Neural progenitor cell (in vitro differentiated cells): ENCODE measurements at regions not wholly inside any gene's neighbourhood (a gene's known extent, or its start where the extent isn't known, plus 50 kb on each side); places are given as distances from the start of the nearest gene placed in this dataset.
"Not testable (repeated sequence)": the region's sequence is repeated elsewhere in the genome, so short reads cannot be mapped to it uniquely, and the experiment has no call there.

Experiments used
- DNase-seq: peaks from one replicate; pipeline ENCODE4 v3.0.0-alpha.2; 2016; ENCODE audit warnings: low spot score
- H2AFZ ChIP-seq: fragments of 200-600 bp; sonication (generic); replicated peaks from 2 replicates; pipeline ENCODE4 v1.6.1; 2016; ENCODE audit warnings: antibody characterized with exemption
- H3F3A ChIP-seq: fragments of 200-600 bp; sonication (generic); 2 replicates; pipeline ENCODE4 v1.6.1; 2016; ENCODE audit warnings: antibody characterized with exemption, low read depth
- H3K27ac ChIP-seq: fragments of 200-600 bp; sonication (generic); 2 replicates; pipeline ENCODE4 v1.5.1; 2016; ENCODE audit warnings: mild to moderate bottlenecking
- H3K27me3 ChIP-seq: fragments of 200-600 bp; sonication (generic); 2 replicates; pipeline ENCODE4 v1.6.1; 2016; ENCODE audit warnings: mild to moderate bottlenecking, moderate library complexity
- H3K36me3 ChIP-seq: fragments of 200-600 bp; sonication (generic); 2 replicates; pipeline ENCODE4 v1.5.1; 2016
- H3K4me1 ChIP-seq: fragments of 200-600 bp; sonication (generic); 2 replicates; pipeline ENCODE4 v1.6.1; 2016; ENCODE audit warnings: mixed run types
- H3K4me2 ChIP-seq: fragments of 200-600 bp; sonication (generic); 2 replicates; pipeline ENCODE4 v1.6.1; 2016
- H3K4me3 ChIP-seq: fragments of 200-600 bp; sonication (generic); 2 replicates; pipeline ENCODE4 v1.5.1; 2016
- H3K79me2 ChIP-seq: fragments of 200-600 bp; sonication (generic); 2 replicates; pipeline ENCODE4 v1.6.1; 2016; ENCODE audit warnings: low read depth
- H3K9ac ChIP-seq: fragments of 200-600 bp; sonication (generic); 2 replicates; pipeline ENCODE4 v1.6.1; 2016
- H3K9me3 ChIP-seq: fragments of 200-600 bp; sonication (generic); 2 replicates; pipeline ENCODE4 v1.5.1; 2016; ENCODE audit warnings: low read depth
- H4K20me1 ChIP-seq: fragments of 200-600 bp; sonication (generic); 2 replicates; pipeline ENCODE4 v1.6.1; 2016; ENCODE audit warnings: low read depth
- H3K27ac Mint-ChIP-seq: 3 replicates; pipeline ENCODE4 v1.8.0; 2021; ENCODE audit warnings: mixed read lengths
- H3K27me3 Mint-ChIP-seq: 2 replicates; pipeline ENCODE4 v1.8.0; 2022; ENCODE audit warnings: low read depth, mild to moderate bottlenecking, inconsistent platforms, moderate library complexity, mixed read lengths; ENCODE audit not compliant: insufficient read depth
- H3K36me3 Mint-ChIP-seq: 3 replicates; pipeline ENCODE4 v1.8.0; 2021; ENCODE audit warnings: mixed read lengths
- H3K4me1 Mint-ChIP-seq: 3 replicates; pipeline ENCODE4 v1.8.0; 2021; ENCODE audit warnings: mixed read lengths
- H3K4me3 Mint-ChIP-seq: 3 replicates; pipeline ENCODE4 v1.8.0; 2021; ENCODE audit warnings: mild to moderate bottlenecking, moderate library complexity, mixed read lengths
- H3K9me3 Mint-ChIP-seq: 3 replicates; pipeline ENCODE4 v1.8.0; 2020; ENCODE audit warnings: mixed read lengths

DNA sequence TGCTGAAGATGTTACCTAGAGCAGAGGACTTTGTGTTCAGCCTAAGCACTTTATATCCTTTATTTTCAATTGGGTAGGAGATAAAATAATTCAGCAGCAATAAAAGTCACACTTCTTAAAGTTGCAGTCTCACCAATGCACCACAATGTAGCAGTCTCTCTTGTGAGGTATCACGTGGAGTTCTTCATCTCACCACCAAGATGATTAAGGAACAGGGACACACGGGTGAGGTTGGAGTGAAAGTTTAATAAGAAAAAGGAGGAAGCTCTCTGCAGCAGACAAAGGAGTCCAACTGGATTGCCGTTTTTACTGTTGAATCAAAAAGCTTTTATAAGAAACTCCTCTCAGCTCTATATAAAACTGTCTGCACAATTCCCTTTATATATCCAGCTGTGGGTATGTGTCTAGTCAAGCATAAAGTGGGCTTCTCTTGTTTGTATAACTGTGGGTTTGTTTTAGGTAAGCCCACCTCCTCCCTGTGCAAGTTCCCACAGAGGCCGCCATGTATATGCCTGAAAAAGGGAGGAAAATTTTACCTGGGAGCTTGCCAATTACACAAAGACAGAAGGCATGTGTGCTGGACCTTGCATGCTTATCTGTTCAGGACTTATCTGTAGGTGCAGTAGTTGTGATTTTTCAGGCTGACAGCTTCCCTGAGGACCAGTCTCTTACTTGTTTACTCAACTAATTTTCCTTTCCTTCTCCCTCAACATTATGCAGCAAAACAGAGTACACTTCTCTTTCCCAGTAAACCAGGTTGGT is 1497.2 kb upstream of the TPTE start:
- not testable (repeated sequence) for H3K4me1 Mint-ChIP-seq, H3K27me3 Mint-ChIP-seq, H3K4me3 ChIP-seq, H3K4me2 ChIP-seq, H3K36me3 Mint-ChIP-seq, DNase-seq, H3K36me3 ChIP-seq, H3F3A ChIP-seq, H4K20me1 ChIP-seq, H3K79me2 ChIP-seq, H3K27ac Mint-ChIP-seq, H2AFZ ChIP-seq, H3K4me3 Mint-ChIP-seq, H3K4me1 ChIP-seq, H3K27ac ChIP-seq, H3K9me3 ChIP-seq, H3K27me3 ChIP-seq, H3K9ac ChIP-seq
- H3K9me3 Mint-ChIP-seq, result peaks cover 29% of the 10 kb centered on the region

DNA sequence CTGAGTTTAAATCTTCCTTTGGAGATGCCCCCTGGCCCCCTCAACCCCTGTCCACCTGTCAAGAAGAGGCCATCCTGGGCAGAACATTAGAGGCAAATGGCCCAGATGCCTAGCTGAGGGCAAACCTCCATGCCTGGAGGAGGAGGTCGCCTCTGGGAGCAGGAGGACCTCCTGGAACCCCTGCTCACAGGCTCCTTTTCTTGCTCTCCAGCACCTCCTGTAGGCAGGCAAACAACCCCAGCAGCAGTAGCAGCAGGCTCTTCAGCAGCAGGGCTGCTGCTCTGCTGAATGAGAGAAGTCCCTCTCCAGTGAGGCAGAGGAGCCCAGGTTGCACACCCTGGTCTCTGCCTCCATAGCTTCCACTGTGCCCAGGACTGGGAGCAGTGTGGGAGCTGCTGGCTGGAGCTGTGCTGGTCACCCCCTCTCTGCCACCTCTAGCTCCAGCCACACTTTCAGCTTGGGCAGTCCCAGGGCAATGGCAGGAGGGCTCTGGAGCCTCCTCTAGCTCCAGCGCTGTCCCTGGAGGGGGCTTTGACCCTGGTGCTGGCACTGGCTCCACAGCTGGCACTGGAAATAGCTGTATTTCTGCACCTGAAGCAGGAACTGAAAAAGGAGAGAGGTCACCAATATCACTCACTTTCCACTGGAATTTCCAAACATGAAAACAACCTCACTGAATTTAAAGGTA is 1494.5 kb upstream of the TPTE start:
- H2AFZ ChIP-seq, H3K4me3 Mint-ChIP-seq, H3K36me3 ChIP-seq, H3K4me2 ChIP-seq, H3K4me3 ChIP-seq, H3K79me2 ChIP-seq, H3K4me1 Mint-ChIP-seq, H3K9me3 ChIP-seq, H4K20me1 ChIP-seq, H3F3A ChIP-seq, H3K27ac Mint-ChIP-seq, H3K4me1 ChIP-seq, DNase-seq, H3K9ac ChIP-seq, H3K36me3 Mint-ChIP-seq, H3K27me3 Mint-ChIP-seq, H3K27ac ChIP-seq, H3K27me3 ChIP-seq: not testable (repeated sequence)
- H3K9me3 Mint-ChIP-seq, result peaks cover 26% of the 10 kb centered on the region

DNA sequence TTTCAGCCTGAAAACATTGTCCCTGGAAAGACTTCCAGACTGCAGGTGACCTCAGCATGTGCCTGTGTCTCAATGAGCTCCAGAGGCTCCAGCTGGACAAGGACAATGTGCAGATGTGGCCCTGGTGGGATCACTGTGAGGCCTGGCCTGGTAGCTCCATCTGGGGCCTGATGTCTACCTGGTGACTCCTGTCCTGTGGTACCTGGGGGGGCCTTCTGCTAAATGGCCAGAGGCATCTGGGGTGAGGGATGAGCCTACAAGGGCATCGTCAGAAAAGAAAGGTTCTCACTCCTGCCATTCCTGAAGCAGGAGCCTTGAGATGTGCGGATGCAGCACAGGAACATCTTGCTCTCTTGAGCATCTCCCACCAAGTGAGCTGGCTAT is 1494.0 kb upstream of the TPTE start:
- H3K36me3 Mint-ChIP-seq, H3K4me2 ChIP-seq, H3K27ac ChIP-seq, H3K36me3 ChIP-seq, H3K27ac Mint-ChIP-seq, H3K4me1 Mint-ChIP-seq, DNase-seq, H3K9me3 ChIP-seq, H3K79me2 ChIP-seq, H3K27me3 ChIP-seq, H4K20me1 ChIP-seq, H3K4me3 ChIP-seq, H3K9ac ChIP-seq, H2AFZ ChIP-seq, H3K4me3 Mint-ChIP-seq, H3K4me1 ChIP-seq, H3K27me3 Mint-ChIP-seq, H3F3A ChIP-seq: not testable (repeated sequence)
- H3K9me3 Mint-ChIP-seq, result peaks cover 26% of the 10 kb centered on the region

DNA sequence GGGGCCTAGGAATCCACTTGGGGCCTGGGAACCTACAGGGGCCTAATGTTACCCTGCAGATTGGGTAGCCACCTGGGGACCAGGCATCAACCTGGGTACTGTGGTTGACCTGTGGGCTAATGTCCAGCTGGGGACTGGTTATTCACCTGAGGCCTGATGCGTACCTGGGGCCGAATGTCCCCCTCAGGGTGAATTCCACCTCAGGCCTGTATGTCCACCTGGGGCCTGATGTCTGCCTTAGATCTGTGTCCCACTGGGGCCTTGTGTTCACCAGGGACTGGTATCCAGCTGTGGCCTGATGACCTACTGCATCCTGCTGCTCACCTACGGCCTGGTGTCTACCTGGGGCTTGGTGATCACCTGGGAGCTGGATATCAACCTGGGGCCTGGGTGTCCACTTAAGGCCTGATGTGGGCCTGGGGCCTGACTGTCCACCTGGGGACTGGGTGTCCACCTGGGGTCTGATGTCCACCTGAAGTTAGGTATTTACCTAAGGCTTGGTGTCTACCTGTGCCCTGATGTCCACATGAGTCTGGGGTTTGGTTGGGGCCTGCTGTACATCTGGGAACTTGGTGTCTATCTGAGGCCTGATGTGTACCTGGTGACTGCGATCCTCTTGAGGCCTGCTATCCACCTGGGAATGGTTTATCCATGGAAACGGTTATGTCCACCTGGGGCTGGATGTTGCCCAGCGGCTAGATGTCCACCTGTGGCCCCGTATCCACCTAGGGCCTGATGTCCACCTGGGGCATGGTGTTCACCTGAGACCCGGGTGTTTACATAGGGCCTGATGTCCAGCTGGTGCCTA is 1492.6 kb upstream of the TPTE start:
- not testable (repeated sequence) for DNase-seq, H3K36me3 ChIP-seq, H3K27me3 Mint-ChIP-seq, H3K79me2 ChIP-seq, H3K4me2 ChIP-seq, H3K4me3 Mint-ChIP-seq, H3K27me3 ChIP-seq, H4K20me1 ChIP-seq, H2AFZ ChIP-seq, H3K9me3 ChIP-seq, H3K9ac ChIP-seq, H3K4me1 Mint-ChIP-seq, H3F3A ChIP-seq, H3K36me3 Mint-ChIP-seq, H3K27ac Mint-ChIP-seq, H3K4me1 ChIP-seq, H3K27ac ChIP-seq, H3K4me3 ChIP-seq
- H3K9me3 Mint-ChIP-seq, result peaks cover 28% of the 10 kb centered on the region

DNA sequence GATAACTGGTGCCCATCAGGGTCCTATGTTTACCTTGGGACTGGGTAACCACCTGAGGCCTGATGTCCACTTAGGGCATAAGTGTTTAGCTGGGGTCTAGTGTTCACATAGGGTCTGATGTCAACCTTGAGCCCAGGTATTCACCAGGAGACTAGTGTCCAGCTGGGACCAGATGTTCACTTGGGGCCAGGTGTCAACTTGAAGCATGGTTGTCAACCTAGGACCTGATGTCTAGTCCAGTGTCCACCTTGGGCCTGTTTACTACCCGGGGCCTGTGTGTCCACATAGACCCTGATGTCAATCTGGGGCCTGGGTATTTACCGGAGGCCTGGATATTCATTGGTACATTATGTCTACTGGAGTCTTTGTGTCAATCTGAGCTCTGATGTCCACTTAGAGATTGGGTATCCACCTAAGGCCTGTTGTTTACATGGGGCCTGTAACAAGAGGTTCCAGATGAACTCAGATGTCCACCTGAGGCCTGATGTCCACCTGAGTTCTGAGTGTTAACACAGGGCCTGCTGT is 1491.2 kb upstream of the TPTE start:
- not testable (repeated sequence) for H4K20me1 ChIP-seq, H3K27me3 ChIP-seq, H3K4me2 ChIP-seq, H3K27me3 Mint-ChIP-seq, H3K9ac ChIP-seq, DNase-seq, H3K4me1 Mint-ChIP-seq, H3K4me3 Mint-ChIP-seq, H2AFZ ChIP-seq, H3K4me1 ChIP-seq, H3K79me2 ChIP-seq, H3K9me3 ChIP-seq, H3F3A ChIP-seq, H3K4me3 ChIP-seq, H3K27ac Mint-ChIP-seq, H3K36me3 Mint-ChIP-seq, H3K27ac ChIP-seq, H3K36me3 ChIP-seq
- peaks cover 28% of the 10 kb centered on the region for H3K9me3 Mint-ChIP-seq

DNA sequence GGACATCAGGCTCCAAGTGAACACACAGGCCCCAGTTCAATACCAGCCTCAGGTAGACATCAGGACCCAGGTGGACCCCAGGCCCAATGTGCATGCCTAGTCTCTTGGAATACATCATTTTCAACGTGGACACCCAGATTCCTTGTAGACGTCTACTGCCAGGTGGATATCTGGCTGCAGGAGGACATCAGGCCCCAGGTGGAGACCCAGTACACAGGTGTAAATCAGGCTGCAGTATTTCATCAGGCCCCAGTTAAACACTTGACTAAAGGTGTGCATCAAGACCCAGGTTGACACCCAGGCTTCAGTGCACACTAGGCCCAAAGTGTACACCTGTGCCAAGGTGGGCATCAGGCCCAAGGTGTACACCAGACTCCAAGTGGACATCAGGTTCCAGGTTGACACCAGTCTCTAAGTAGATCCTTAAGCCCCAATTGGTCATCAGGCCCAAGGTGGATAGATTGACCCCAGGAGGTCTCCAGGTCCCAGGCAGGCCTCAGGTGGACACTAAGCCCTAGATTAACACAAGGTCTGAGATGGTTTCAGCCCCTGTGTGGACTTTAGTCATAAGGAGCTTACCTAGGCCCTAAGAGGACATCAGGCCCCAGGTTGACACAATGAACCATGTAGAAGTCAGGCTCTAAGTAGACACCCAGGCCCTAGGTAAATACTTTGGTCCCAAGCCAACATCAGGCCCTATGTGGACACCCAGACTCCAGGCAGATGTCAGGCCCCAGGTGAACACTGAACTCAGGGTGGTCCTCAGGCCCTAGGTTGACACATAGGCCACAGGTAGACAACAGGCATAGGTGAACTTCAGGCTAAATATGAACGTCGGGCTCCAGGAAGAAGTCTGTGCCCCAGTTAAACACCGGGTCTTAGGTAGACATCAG is 1489.7 kb upstream of the TPTE start:
- not testable (repeated sequence) for H3K36me3 Mint-ChIP-seq, H3F3A ChIP-seq, H3K4me1 ChIP-seq, H3K27me3 Mint-ChIP-seq, DNase-seq, H3K79me2 ChIP-seq, H3K4me3 Mint-ChIP-seq, H3K9me3 ChIP-seq, H3K27ac ChIP-seq, H3K36me3 ChIP-seq, H3K4me1 Mint-ChIP-seq, H3K4me2 ChIP-seq, H2AFZ ChIP-seq, H3K9ac ChIP-seq, H3K27ac Mint-ChIP-seq, H3K4me3 ChIP-seq, H3K27me3 ChIP-seq, H4K20me1 ChIP-seq
- H3K9me3 Mint-ChIP-seq, result peaks cover 22% of the 10 kb centered on the region

DNA sequence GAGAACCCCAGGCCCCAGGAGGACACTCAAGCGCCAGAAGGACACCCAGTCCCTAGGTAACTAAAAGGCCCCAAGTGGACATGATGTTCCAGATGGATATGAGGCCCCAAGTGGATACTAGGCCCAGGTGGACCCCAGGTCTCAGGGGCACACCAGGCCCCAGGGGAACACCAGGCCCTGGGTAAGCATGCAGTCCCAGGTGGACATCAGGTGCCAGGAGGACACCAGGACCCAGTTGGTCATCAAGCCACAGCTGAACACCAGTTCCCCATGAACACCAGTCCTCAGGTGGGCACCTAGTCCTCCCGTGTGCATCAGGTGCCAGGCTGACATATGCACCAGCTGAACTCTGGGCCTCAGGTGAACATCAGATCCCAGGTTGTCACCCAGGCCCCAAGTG is 1488.8 kb upstream of the TPTE start:
- H3F3A ChIP-seq, H3K27ac ChIP-seq, H3K4me3 Mint-ChIP-seq, H3K79me2 ChIP-seq, H3K4me1 Mint-ChIP-seq, H3K27ac Mint-ChIP-seq, H4K20me1 ChIP-seq, H3K9me3 ChIP-seq, H3K36me3 Mint-ChIP-seq, H3K27me3 ChIP-seq, DNase-seq, H2AFZ ChIP-seq, H3K9ac ChIP-seq, H3K4me2 ChIP-seq, H3K4me1 ChIP-seq, H3K36me3 ChIP-seq, H3K27me3 Mint-ChIP-seq, H3K4me3 ChIP-seq: not testable (repeated sequence)
- peaks cover 17% of the 10 kb centered on the region for H3K9me3 Mint-ChIP-seq
